Adrenal gland (tissue), 9 donors: ENCODE measurements at regions not wholly inside any gene's neighbourhood (a gene's known extent, or its start where the extent isn't known, plus 50 kb on each side); places are given as distances from the start of the nearest gene placed in this dataset.

ENCODE experiments used
- DNase-seq, 7 donors: peaks; one replicate each; pipeline ENCODE4 v3.0.0-alpha.2; 2019 to 2020
- H3K27ac ChIP-seq, 5 donors: fragments of 200-600 bp; sonication (generic) in 4 of 5; 1 replicate in 3 of 5; 2 replicates in 2 of 5; pipeline versions ENCODE4 v1.5.1 to v1.8.0; 2016 to 2020; ENCODE audit warnings: mild to moderate bottlenecking in 1 of 5
- H3K27me3 ChIP-seq: fragments of 200-600 bp; 2 replicates; pipeline ENCODE4 v1.8.0; 2021
- H3K36me3 ChIP-seq, 2 donors: fragments of 200-600 bp; replicated peaks in 1 of 2; 1 replicate in 1 of 2; 2 replicates in 1 of 2; pipeline versions ENCODE4 v1.5.1 to v1.8.0; 2018 to 2022
- H3K4me1 ChIP-seq, 2 donors: fragments of 200-600 bp; replicated peaks in 1 of 2; 1 replicate in 1 of 2; 2 replicates in 1 of 2; pipeline versions ENCODE4 v1.5.1 to v1.8.0; 2018 to 2021
- H3K4me3 ChIP-seq, 4 donors: fragments of 200-600 bp; sonication (generic) in 3 of 4; one replicate each; pipeline ENCODE4 v1.5.1; 2016 to 2018
- H3K9me3 ChIP-seq, 3 donors: fragments of 200-600 bp; sonication (generic) in 1 of 3; replicated peaks in 1 of 3; 1 replicate in 2 of 3; 2 replicates in 1 of 3; pipeline versions ENCODE4 v1.5.1 to v1.8.0; 2016 to 2021
- CTCF ChIP-seq, 6 experiments: fragments of 450-650 bp in 4 of 6; fragments of 200-600 bp in 2 of 6; sonication (generic) in 1 of 6; IDR thresholded peaks; 1 replicate in 5 of 6; 2 replicates in 1 of 6; pipeline versions ENCODE4 v1.5.1 to v1.8.0; 2016 to 2021; ENCODE audit warnings: antibody characterized with exemption in 6 of 6, mild to moderate bottlenecking in 2 of 6, moderate library complexity in 1 of 6
- POLR2A ChIP-seq, 2 donors: fragments of 450-650 bp; IDR thresholded peaks; one replicate each; pipeline ENCODE4 v1.6.1; 2017; ENCODE audit warnings: antibody characterized with exemption in 2 of 2, mild to moderate bottlenecking in 2 of 2, moderate library complexity in 1 of 2
- WGBS, 4 donors: extraction: QIAGEN DNeasy Blood & Tissue Kit in 2 of 4; methylation state at CpG; one replicate each; pipeline versions ENCODE4 v1.1.5 to v1.1.7; 2013 to 2017; 5-methylcytosine and 5-hydroxymethylcytosine counted together
- intact Hi-C, 2 donors: fragments of 100-400 bp; cut with DNase I; formaldehyde crosslinking; loops; one replicate each; pipeline versions ENCODE4 v1.14.1 to v1.15.0; 2022 to 2023
- donor health status: healthy with polysubstance abuse.
- donor health status: Bipolar disorder and iron deficiency.
- donor health status: DM: yes; HTN: yes; CAD: no.
- donor health status: DM: no; HTN: no; CAD: no.
- donor health status: DM: no; HTN: no; CAD: no.

- peaks cover 16% of the 10 kb centered on the region for H3K27me3 ChIP-seq
- H3K9me3 ChIP-seq = no peaks in the 10 kb centered on the region
- no peaks in the 10 kb centered on the region for H3K36me3 ChIP-seq
- H3K27ac ChIP-seq = no peak overlapping the region
- WGBS, 4 donors = 41 to 53% (median 47%) methylated on average over 5 of the region's 5 CpGs
- DNase-seq = no peak
- H3K4me1 ChIP-seq = no peaks in the 10 kb centered on the region
- H3K4me3 ChIP-seq = no peak overlapping the region
- TF ChIP-seq POLR2A (IDR thresholded peaks at IDR 0.05) (no peak), CTCF (IDR thresholded peaks at IDR 0.05) (no peak)
- intact Hi-C loops = loop anchor here in 1 of 2 donors (10.0 kb wide), 2 partner anchors 961 to 1221 kb away; no protein-coding TSS in a partner anchor
These were observed 257.1 kb upstream of the RPS6KA3 start for GRCh38 chrX:20523626-20524312.

- no peaks in the 10 kb centered on the region for H3K4me1 ChIP-seq
- H3K27me3 ChIP-seq = peaks cover 11% of the 10 kb centered on the region
- TF ChIP-seq CTCF (IDR thresholded peaks at IDR 0.05) (no peak), POLR2A (IDR thresholded peaks at IDR 0.05) (no peak)
- no peaks in the 10 kb centered on the region for H3K36me3 ChIP-seq
- 52 to 77% (median 66%) methylated on average over 3 of the region's 3 CpGs for WGBS, 4 donors
- DNase-seq = no peak
- no peak overlapping the region for H3K27ac ChIP-seq
- no peaks in the 10 kb centered on the region for H3K9me3 ChIP-seq
- intact Hi-C loops = loop anchor here in 1 of 2 donors (10.0 kb wide), 2 partner anchors 962 to 1222 kb away; no protein-coding TSS in a partner anchor
- no peak overlapping the region for H3K4me3 ChIP-seq
These were observed 255.7 kb upstream of the RPS6KA3 start for GRCh38 chrX:20522420-20522819.

GRCh38 chrX:20521222-20521621, 254.5 kb upstream of the RPS6KA3 start:
- WGBS, 4 donors = 27 to 46% (median 38%) methylated on average over 4 of the region's 4 CpGs
- peak in 6 of 7 donors; percentile 49 to 63 (median 55) for DNase-seq
- H3K9me3 ChIP-seq = no peaks in the 10 kb centered on the region
- no peak overlapping the region for H3K4me3 ChIP-seq
- intact Hi-C loops = loop anchor here in 1 of 2 donors (10.0 kb wide), 2 partner anchors 964 to 1224 kb away; no protein-coding TSS in a partner anchor
- peaks cover 17% of the 10 kb centered on the region for H3K27me3 ChIP-seq
- H3K4me1 ChIP-seq = no peaks in the 10 kb centered on the region
- H3K27ac ChIP-seq = no peak overlapping the region
- H3K36me3 ChIP-seq = no peaks in the 10 kb centered on the region
- no peak for TF ChIP-seq POLR2A (IDR thresholded peaks at IDR 0.05)

- intact Hi-C loops = loop anchor here in 1 of 2 donors (10.0 kb wide), 2 partner anchors 965 to 1225 kb away; no protein-coding TSS in a partner anchor
- H3K4me1 ChIP-seq = no peaks in the 10 kb centered on the region
- no peak overlapping the region for H3K4me3 ChIP-seq
- H3K27me3 ChIP-seq = peaks cover 17% of the 10 kb centered on the region
- WGBS, 4 donors = 59 to 81% (median 72%) methylated on average over 5 of the region's 5 CpGs
- no peaks in the 10 kb centered on the region for H3K9me3 ChIP-seq
- no peak overlapping the region for H3K27ac ChIP-seq
- H3K36me3 ChIP-seq = no peaks in the 10 kb centered on the region
- no peak for DNase-seq
- no peak for TF ChIP-seq POLR2A (IDR thresholded peaks at IDR 0.05)
- TF ChIP-seq CTCF (IDR thresholded peaks at IDR 0.05) = no peak
These were observed 253.1 kb upstream of the RPS6KA3 start for GRCh38 chrX:20519826-20520225.

- Histone ChIP-seq H3K9me3 (no peaks in the 10 kb centered on the region), H3K4me3 (no peak overlapping the region), H3K4me1 (no peaks in the 10 kb centered on the region), H3K27me3 (peaks cover 17% of the 10 kb centered on the region), H3K36me3 (no peaks in the 10 kb centered on the region), H3K27ac (no peak overlapping the region)
- WGBS, 4 donors = 39 to 58% (median 49%) methylated on average over 5 of the region's 5 CpGs
- intact Hi-C loops = no loop called here
- DNase-seq = no peak
- TF ChIP-seq CTCF (IDR thresholded peaks at IDR 0.05) (no peak), POLR2A (IDR thresholded peaks at IDR 0.05) (no peak)
These were observed 252.4 kb upstream of the RPS6KA3 start for GRCh38 chrX:20519146-20519545.
